ENCODE measurements at regions not wholly inside any gene's neighbourhood (a gene's known extent, or its start where the extent isn't known, plus 50 kb on each side); places are given as distances from the start of the nearest gene placed in this dataset.
"Not testable (repeated sequence)": the region's sequence is repeated elsewhere in the genome, so short reads cannot be mapped to it uniquely, and the experiment has no call there.

DNA sequence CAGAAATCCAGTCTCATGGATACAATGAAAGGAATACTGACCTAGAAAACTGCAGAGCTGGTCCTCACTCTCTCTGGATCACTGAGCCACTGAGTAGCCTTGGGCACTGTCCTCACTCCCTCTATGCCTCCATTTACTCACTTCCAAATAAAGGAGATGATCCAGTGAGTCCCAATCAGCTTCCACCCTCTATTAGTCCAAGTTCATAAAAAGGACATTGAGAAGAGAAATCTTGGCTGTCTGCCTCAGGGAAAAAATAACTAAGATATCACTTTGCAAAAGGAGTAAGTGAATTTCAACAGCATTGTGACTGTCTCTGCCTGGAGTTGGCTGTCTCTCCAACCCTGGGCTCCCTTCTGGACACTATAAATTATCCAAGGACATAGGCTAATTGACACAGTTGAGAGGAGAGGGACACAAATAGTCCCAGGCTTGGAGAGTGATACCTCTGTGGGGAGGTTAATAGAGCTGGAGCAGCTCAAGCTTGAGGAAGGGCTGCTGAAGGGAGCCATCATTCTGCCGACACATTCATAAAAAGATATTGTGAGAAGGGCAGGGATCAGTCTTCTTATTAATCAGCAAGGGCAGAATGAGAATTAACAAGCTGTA, 572.3 kb downstream of the RAB28 start:
- H3K27ac Mint-ChIP-seq: no peak overlapping the region
- no peak overlapping the region for H3K4me3 Mint-ChIP-seq
- no peaks in the 10 kb centered on the region for H3K4me1 Mint-ChIP-seq (ENCODE audit: low read depth)
- H3K27me3 Mint-ChIP-seq: no peaks in the 10 kb centered on the region
- no peaks in the 10 kb centered on the region for H3K36me3 Mint-ChIP-seq
- peaks cover 11% of the 10 kb centered on the region for H3K9me3 Mint-ChIP-seq (ENCODE audit: low read depth)

DNA sequence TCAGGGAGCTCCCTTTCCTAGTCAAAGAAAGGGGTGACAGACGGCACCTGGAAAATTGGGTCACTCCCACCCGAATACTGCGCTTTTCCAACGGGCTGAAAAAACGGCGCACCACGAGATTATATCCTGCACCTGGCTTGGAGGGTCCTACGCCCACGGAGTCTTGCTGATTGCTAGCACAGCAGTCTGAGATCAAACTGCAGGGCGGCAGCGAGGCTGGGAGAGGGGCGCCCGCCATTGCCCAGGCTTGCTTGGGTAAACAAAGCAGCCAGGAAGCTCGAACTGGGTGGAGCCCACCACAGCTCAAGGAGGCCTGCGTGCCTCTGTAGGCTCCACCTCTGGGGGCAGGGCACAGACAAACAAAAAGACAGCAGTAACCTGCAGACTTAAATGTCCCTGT, 580.5 kb downstream of the RAB28 start:
- H3K27ac Mint-ChIP-seq; H3K27me3 Mint-ChIP-seq; H3K4me3 Mint-ChIP-seq; H3K36me3 Mint-ChIP-seq; H3K4me1 Mint-ChIP-seq (ENCODE audit: low read depth); H3K9me3 Mint-ChIP-seq (ENCODE audit: low read depth): not testable (repeated sequence)

DNA sequence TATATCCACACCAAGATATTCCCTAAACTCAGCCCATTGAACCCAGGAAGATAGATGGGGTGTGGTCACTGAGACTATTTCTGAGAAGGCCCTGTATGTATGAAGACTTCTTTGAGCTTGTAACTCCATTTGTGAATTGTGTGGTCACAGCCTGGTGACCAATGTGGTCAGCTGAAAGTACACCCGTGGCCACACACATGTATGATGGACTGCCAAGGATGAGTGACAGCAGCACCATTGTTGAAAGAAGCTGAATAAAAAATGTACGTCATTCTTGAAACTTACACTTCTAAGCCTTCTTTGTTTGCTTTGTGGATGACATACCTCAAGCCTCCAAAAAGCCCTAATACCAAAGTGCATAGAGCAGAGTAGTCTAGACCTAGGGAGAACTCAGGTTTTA, 581.4 kb downstream of the RAB28 start:
- Mint-ChIP-seq H3K27ac (no peak overlapping the region), H3K27me3 (no peaks in the 10 kb centered on the region), H3K9me3 (ENCODE audit: low read depth) (no peaks in the 10 kb centered on the region), H3K4me3 (no peak overlapping the region), H3K4me1 (ENCODE audit: low read depth) (no peaks in the 10 kb centered on the region), H3K36me3 (no peaks in the 10 kb centered on the region)

DNA sequence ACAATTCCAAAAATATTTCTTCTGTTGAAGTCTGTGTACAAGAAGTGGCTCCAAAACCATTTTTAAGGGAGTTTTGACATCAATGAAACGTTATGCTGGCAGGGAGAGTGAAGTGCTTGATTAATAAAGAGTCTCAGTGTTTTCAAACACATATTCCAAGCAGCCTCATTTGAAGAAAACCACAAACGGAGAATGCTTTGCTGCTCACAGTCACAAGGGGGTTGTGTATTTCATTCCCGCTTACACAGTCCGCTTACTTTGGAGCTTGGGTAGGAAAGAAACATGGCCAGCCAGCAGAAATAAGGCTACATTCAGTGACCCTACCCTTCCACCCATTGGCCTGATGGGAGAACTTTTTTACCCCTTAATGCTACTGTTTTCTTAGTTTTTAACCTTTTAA, 586.2 kb downstream of the RAB28 start:
- Mint-ChIP-seq H3K4me3 (no peak overlapping the region), H3K9me3 (ENCODE audit: low read depth) (no peaks in the 10 kb centered on the region), H3K4me1 (ENCODE audit: low read depth) (no peaks in the 10 kb centered on the region), H3K36me3 (no peaks in the 10 kb centered on the region), H3K27me3 (no peaks in the 10 kb centered on the region), H3K27ac (no peak overlapping the region)

DNA sequence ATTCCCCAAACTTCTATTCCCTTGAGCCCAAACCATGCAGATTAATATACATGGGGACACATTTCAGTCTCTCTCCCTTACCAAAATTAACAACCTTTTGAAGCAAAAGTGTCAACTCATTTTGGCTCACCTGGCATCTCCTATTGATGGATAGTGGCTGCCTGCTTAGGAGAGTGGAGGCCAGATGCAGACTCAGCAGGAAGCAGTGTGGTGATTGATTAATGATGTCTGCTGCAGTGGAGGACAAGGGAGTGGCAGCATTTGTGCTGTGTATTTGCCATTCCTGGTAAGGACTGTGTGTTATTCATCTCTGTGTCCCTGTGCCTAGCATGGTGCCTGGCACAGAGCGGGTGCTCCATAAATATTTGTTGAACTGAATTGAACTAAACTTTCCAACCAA, 590.1 kb downstream of the RAB28 start:
- Mint-ChIP-seq H3K4me1 (ENCODE audit: low read depth) (no peaks in the 10 kb centered on the region), H3K9me3 (ENCODE audit: low read depth) (no peaks in the 10 kb centered on the region), H3K36me3 (no peaks in the 10 kb centered on the region), H3K27ac (no peak overlapping the region), H3K27me3 (no peaks in the 10 kb centered on the region), H3K4me3 (no peak overlapping the region)

DNA sequence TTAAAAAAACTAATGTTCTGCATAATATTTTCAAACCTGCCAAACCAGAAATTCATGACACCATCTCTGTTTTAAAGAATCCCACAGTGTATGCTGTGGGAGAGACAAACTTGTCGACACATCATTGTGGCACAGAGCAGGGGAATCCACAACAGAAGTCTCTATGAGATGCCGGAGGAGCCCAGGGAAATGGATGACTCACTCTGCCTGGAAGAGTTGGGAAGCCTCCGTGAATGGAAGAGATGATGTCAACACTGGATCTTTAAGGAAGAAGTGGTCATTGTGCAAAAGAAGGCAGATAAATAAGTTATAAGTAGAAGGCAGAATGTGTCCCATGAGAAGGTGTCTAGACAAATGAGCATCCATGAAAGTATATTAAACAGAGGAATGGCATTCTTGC, 595.1 kb downstream of the RAB28 start:
- Mint-ChIP-seq H3K36me3 (peaks cover 11% of the 10 kb centered on the region), H3K27ac (no peak overlapping the region), H3K9me3 (ENCODE audit: low read depth) (no peaks in the 10 kb centered on the region), H3K4me1 (ENCODE audit: low read depth) (no peaks in the 10 kb centered on the region), H3K4me3 (no peak overlapping the region), H3K27me3 (no peaks in the 10 kb centered on the region)

DNA sequence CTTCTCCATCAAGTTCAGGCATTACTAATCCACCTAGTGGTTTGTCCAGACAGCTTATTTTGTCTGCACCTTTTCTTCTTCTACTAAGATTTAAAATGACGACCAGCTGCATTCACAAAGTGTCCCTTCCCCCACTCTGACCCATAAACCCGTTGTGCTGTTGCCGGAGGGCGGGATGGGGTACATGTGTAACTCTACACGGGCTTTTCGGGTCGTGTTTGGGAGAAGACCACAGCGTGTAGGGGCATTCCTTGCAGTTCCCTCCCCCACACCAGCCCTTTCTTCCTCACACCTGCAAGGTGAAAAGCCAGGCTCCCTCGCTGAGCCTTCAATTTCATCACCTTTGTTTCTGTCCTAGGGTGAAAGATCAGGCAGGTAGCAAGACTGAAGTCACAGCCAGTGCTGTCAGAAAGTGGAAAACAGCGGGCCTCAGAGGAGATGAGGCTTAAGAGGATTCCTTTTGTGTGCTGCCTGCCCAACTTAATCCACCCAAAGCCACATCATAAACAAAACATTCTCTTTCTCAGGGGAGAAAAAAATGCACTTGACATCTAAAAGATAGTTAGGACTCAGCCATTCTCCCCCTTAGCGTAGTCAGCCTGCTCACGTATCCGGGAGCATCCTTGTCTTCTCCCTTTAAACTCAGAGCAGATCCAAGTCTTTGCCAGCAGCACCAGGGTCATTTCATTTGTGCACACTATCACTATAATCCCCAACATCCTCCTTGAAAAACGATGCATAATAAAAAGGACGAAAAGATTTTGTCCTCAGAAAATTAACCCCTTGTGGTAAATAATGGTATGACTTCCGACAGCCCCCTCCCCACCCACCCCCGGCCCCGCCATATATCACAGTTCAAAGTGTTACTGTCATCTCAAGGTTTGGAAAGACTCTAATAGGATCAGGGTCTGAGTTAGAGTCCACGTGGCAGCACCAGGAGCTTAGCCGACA, 599.0 kb downstream of the RAB28 start:
- Mint-ChIP-seq H3K4me3 (no peak overlapping the region), H3K27me3 (no peaks in the 10 kb centered on the region), H3K27ac (no peak overlapping the region), H3K4me1 (ENCODE audit: low read depth) (no peaks in the 10 kb centered on the region), H3K9me3 (ENCODE audit: low read depth) (no peaks in the 10 kb centered on the region), H3K36me3 (peaks cover 11% of the 10 kb centered on the region)

DNA sequence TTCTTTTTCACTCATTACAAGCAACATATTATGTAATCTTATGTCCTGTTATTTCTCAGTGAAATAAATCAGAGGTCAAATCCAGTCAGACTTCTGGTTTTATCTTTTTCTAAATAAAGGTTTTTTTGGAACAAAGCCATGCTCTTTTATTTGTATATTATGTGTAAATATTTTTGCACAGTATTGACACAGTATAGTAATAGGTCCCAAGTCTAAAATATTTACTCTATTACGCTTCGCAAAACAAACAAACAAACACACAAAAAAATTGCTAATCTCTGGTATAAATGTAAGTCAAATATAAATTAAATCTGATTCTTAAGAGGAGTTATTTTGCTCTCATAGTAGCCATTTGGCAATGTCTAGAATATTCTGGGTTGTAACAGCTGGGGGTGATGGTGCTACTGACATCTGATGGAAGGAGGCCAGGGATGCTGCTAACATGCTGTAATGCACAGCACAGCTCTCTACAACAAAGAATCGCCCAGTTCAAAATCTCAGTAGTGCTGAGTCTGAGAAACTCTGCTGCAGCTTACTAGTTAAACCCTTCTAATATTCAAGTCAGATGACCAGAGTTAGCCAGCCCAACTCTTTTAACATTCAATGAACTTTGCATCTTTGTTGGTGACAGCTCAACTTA, 602.1 kb downstream of the RAB28 start:
- Mint-ChIP-seq H3K9me3 (ENCODE audit: low read depth) (no peaks in the 10 kb centered on the region), H3K27me3 (no peaks in the 10 kb centered on the region), H3K4me1 (ENCODE audit: low read depth) (no peaks in the 10 kb centered on the region), H3K36me3 (peaks cover 4% of the 10 kb centered on the region), H3K27ac (no peak overlapping the region), H3K4me3 (no peak overlapping the region)

DNA sequence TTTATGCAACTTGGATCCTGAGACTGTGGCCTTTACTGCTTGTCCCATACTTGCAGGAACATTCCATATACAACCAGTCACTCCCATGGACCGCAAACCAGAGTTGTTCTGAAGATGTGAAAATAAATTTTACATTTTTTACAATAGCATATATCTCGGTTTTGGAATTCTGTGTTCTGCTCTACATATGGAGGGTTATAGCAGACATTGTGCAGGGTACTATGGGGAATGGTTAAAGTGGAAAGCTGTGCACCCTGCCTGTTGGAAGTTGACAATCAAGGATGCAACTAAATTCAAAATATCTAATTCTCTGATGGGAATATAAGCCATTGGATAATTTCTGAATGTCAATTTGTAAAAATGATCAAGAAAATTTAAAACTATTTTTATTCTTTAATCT, 603.3 kb downstream of the RAB28 start:
- Mint-ChIP-seq H3K27ac (no peak overlapping the region), H3K9me3 (ENCODE audit: low read depth) (no peaks in the 10 kb centered on the region), H3K4me1 (ENCODE audit: low read depth) (no peaks in the 10 kb centered on the region), H3K36me3 (peaks cover 3% of the 10 kb centered on the region), H3K27me3 (no peaks in the 10 kb centered on the region), H3K4me3 (no peak overlapping the region)

DNA sequence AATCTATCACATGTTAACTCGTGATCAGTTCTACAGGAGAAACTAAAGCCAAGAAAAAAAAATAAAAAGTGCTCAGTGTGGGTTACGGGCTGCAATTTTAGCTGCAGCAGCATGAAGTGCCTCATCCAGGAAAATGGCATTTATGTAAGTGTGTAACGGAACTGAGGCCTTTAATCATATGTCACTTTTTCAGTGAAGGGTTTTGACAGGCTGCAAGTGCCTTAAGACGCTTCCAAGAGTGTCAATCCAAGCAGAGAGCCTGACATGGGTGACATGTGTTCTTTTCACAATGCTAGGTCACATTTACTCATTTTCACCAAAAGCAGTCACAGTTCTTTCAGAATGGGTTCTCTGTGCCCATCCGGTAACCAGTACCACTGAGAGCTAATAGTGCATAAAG, 604.6 kb downstream of the RAB28 start:
- Mint-ChIP-seq H3K27me3 (no peaks in the 10 kb centered on the region), H3K27ac (no peak overlapping the region), H3K9me3 (ENCODE audit: low read depth) (no peaks in the 10 kb centered on the region), H3K4me1 (ENCODE audit: low read depth) (no peaks in the 10 kb centered on the region), H3K36me3 (no peaks in the 10 kb centered on the region), H3K4me3 (no peak overlapping the region)

DNA sequence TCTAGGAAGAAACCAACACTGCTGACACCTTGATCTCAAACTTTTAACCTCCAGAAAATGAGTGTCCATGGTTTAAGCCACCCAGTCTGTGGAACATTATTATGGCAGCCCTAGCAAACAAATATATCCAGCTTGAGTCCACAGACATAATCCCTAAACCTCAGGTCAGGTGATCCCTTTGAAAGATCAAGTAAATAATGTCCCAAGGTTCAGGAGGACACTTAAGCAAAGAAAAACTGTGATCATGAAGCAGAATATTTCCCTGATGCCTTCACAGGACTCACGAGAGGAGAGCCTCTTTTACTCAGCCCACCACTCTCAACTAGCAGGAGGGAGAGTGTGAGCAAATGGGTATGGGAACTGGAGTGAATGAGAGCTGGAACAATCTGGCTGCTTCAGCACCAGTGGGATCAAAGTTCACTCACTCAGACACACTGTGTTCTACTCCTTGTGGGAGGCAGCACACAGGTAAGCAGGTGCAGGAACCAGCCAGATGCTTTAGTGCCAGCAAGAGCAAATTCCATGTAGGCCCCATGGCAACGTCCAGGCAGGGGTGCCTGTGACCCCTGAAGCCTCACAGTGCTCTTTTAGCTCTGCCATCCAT, 608.4 kb downstream of the RAB28 start:
- H3K27ac Mint-ChIP-seq: no peak overlapping the region

DNA sequence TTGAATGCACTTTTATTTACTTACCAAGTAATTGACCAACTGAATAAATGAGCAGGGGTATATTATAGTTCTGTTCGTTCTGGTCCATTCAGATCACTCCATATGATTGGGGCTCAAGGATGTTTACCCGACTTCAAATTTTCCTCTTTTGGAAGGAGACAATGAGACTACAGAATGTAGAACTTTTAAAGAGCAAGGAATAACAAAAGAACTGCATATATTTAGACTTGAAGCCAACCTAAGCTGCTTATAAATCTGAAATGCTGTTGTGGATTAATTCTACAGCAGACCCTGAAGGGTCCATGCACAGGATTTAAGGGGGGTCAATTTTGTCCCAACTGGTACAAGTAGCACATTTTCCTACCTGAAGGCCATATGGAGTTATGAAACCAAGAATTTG, 610.8 kb downstream of the RAB28 start:
- Mint-ChIP-seq H3K27me3 (no peaks in the 10 kb centered on the region), H3K4me1 (ENCODE audit: low read depth) (no peaks in the 10 kb centered on the region)

More for the DNA sequence above, 608.4 kb downstream of the RAB28 start:
- H3K36me3 Mint-ChIP-seq: peaks cover 3% of the 10 kb centered on the region
- no peaks in the 10 kb centered on the region for H3K27me3 Mint-ChIP-seq
- H3K4me3 Mint-ChIP-seq: no peak overlapping the region
- H3K9me3 Mint-ChIP-seq (ENCODE audit: low read depth): no peaks in the 10 kb centered on the region
- no peaks in the 10 kb centered on the region for H3K4me1 Mint-ChIP-seq (ENCODE audit: low read depth)

DNA sequence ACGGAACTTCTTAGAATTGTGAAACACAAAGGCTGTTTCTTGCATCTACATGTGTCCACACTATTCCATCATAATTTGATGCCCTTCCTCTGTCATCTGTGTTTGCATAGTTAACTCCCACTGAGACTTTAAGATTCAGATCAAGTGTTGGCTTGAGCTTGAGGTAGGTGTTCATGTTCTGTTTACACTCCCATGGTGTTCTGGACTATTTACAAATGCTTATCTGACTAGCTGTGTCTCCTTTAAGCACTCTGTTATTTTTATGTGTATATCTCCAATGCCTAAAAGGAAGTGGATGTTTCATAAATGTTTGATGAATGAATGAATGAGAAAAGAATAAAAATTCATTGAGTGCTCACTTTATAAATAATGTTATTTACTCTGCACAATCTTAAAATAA, 622.7 kb downstream of the RAB28 start:
- H3K4me3 Mint-ChIP-seq: no peak overlapping the region
- no peaks in the 10 kb centered on the region for H3K4me1 Mint-ChIP-seq (ENCODE audit: low read depth)
- peaks cover 5% of the 10 kb centered on the region for H3K27me3 Mint-ChIP-seq
- no peak overlapping the region for H3K27ac Mint-ChIP-seq
- no peaks in the 10 kb centered on the region for H3K9me3 Mint-ChIP-seq (ENCODE audit: low read depth)
- H3K36me3 Mint-ChIP-seq: no peaks in the 10 kb centered on the region

More for the DNA sequence above, 610.8 kb downstream of the RAB28 start:
- Mint-ChIP-seq H3K4me3 (no peak overlapping the region), H3K9me3 (ENCODE audit: low read depth) (peaks cover 6% of the 10 kb centered on the region), H3K27ac (no peak overlapping the region), H3K36me3 (peaks cover 3% of the 10 kb centered on the region)

DNA sequence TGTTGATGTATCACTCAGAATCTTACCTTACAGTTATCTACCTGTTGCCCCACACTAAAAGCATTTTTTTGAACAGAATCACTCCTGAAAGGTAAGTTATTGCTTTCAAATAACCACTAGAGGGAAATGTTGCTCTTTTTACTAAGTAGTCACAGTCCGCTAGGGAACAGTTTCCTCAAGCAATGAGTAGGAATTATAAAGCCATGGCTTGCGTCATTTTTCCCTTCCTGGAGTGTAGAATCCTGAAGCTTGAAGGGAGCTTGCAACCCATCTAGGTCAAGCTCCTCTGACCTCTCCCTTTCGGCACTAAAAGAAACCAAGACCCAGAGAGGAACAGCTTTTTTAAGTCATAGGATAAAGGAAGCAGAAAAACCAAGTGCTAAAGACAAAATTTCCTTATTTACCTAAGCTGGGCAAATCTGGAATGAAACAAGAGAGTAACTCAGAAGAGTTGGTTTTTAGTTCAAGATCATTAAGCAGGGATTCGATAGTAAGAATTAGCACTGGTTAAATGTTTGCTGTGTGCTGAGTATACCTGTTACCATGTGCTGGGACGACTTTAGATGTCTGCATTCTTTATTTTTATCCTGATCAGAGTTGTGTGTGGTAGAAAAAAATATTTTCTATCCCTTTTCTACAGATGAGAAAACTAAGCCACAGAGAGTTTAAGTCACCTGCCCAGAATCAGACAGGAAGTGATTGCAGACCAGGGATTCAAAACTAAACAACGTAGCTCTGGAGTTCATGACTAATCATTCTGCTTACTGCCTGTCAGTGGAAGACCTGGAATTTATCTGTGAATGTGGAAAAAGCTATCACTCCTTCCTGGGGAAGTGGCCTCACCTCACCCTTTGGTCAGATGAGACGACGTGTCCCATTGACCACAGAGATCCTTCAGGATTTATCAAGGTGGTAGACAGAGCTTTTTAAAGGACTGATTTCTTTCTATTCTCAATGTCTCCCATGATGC, 631.5 kb downstream of the RAB28 start:
- Mint-ChIP-seq H3K27me3 (peaks cover 5% of the 10 kb centered on the region), H3K9me3 (ENCODE audit: low read depth) (no peaks in the 10 kb centered on the region), H3K36me3 (no peaks in the 10 kb centered on the region), H3K4me3 (no peak overlapping the region), H3K27ac (no peak overlapping the region), H3K4me1 (ENCODE audit: low read depth) (no peaks in the 10 kb centered on the region)

Data from activated naive CD8-positive, alpha-beta T cell (primary cell).